K562 (cell line): ENCODE measurements at regions not wholly inside any gene's neighbourhood (a gene's known extent, or its start where the extent isn't known, plus 50 kb on each side); places are given as distances from the start of the nearest gene placed in this dataset.

Experiments
- ATAC-seq: fragments of 200-7000 bp; cut with Tn5 transposase; 3 replicates; pipeline ENCODE4 v1.9.1; 2020; ENCODE audit warnings: moderate library complexity
- BruUV-seq: library from RNA; stranded (reverse); fragments of 400-500 nt; replicated peaks from 2 replicates; lab custom pipeline; 2021; lab: Mats Ljungman, UMichigan
- CTCF ChIA-PET: fragments of 300-600 bp; formaldehyde crosslinking; extraction: SDS; loops from one replicate; lab custom pipeline; 2021; ENCODE audit warnings: low intra/inter-chr PET ratio; lab: Yijun Ruan, JAX
- POLR2A ChIA-PET: fragments of 300-600, 350-650 bp; sonication (Branson Sonifier 250); formaldehyde crosslinking; extraction: SDS; loops from one replicate; lab custom pipeline; 2021; ENCODE audit warnings: antibody characterized with exemption, inconsistent platforms; lab: Yijun Ruan, JAX
- DNase-seq, 4 experiments: peaks; one replicate each; pipeline versions ENCODE4 v3.0.0 to v3.0.0-alpha.2; 2011 to 2018; ENCODE audit warnings: low spot score in 3 of 4, mixed read lengths in 3 of 4; ENCODE audit errors: extremely low read depth in 1 of 4
- FAIRE-seq: peaks from 2 replicates; lab custom pipeline; 2011; peaks lifted over from hg19 to GRCh38; lab: Jason Lieb, UNC
- H2AFZ ChIP-seq: 2 replicates; pipeline ENCODE4 v1.6.0; 2011; ENCODE audit warnings: low read depth, low read length, control low read depth, inconsistent platforms
- H3K27ac ChIP-seq: fragments of 200-600 bp; 3 replicates; pipeline ENCODE4 v1.8.0; 2011; ENCODE audit warnings: low read depth, mild to moderate bottlenecking, control low read depth, inconsistent platforms, low read length, moderate library complexity, mixed read lengths; ENCODE audit errors: extremely low read depth
- H3K27me3 ChIP-seq, 2 experiments: fragments of 300-600 bp in 1 of 2; 2 replicates in 1 of 2; 3 replicates in 1 of 2; pipeline versions ENCODE4 v1.6.0 to v1.8.0; 2011; ENCODE audit warnings: inconsistent platforms in 2 of 2, low read length in 2 of 2, mild to moderate bottlenecking in 1 of 2, mixed read lengths in 1 of 2, moderate library complexity in 1 of 2; ENCODE audit not compliant: control insufficient read depth in 2 of 2, insufficient read depth in 2 of 2
- H3K36me3 ChIP-seq: fragments of 300-600 bp; 3 replicates; pipeline ENCODE4 v1.8.0; 2011; ENCODE audit warnings: mild to moderate bottlenecking, low read length, inconsistent platforms; ENCODE audit not compliant: control insufficient read depth, insufficient read depth
- H3K4me1 ChIP-seq, 2 experiments: fragments of 200-600 bp in 1 of 2; replicated peaks in 1 of 2; 2 replicates in 1 of 2; 3 replicates in 1 of 2; pipeline versions ENCODE4 v1.5.1 to v1.8.0; 2011; ENCODE audit warnings: inconsistent platforms in 2 of 2, low read length in 2 of 2, mild to moderate bottlenecking in 1 of 2, mixed read lengths in 1 of 2, moderate library complexity in 1 of 2; ENCODE audit not compliant: control insufficient read depth in 2 of 2, insufficient read depth in 2 of 2
- H3K4me2 ChIP-seq: 2 replicates; pipeline ENCODE4 v1.6.1; 2011; ENCODE audit warnings: low read length, control low read depth, inconsistent platforms, mixed read lengths; ENCODE audit not compliant: insufficient read depth
- H3K4me3 ChIP-seq: fragments of 200-600 bp; sonication (generic), shearing (Covaris generic); 2 replicates; pipeline ENCODE4 v1.5.1; 2016; ENCODE audit warnings: control low read depth, inconsistent platforms
- H3K79me2 ChIP-seq: fragments of 200-600 bp; 3 replicates; pipeline ENCODE4 v1.8.0; 2011; ENCODE audit warnings: low read length, inconsistent platforms; ENCODE audit not compliant: control insufficient read depth, insufficient read depth
- H3K9ac ChIP-seq, 2 experiments: 2 replicates each; pipeline versions ENCODE4 v1.6.0 to v1.6.1; 2011; ENCODE audit warnings: low read depth in 2 of 2, low read length in 2 of 2, control low read depth in 1 of 2, inconsistent platforms in 1 of 2, mild to moderate bottlenecking in 1 of 2, mixed read lengths in 1 of 2; ENCODE audit not compliant: insufficient read depth in 1 of 2
- H3K9me1 ChIP-seq: one replicate; pipeline ENCODE4 v1.6.0; 2011; ENCODE audit warnings: inconsistent platforms, mild to moderate bottlenecking, low read length, moderate library complexity; ENCODE audit not compliant: control insufficient read depth, insufficient read depth
- H3K9me3 ChIP-seq: replicated peaks from 2 replicates; pipeline ENCODE4 v1.5.1; 2011; ENCODE audit warnings: low read depth, low read length, inconsistent platforms; ENCODE audit not compliant: control insufficient read depth, insufficient read depth
- H4K20me1 ChIP-seq: replicated peaks from 2 replicates; pipeline ENCODE4 v1.6.1; 2011; ENCODE audit warnings: low read length, inconsistent platforms, mixed read lengths; ENCODE audit not compliant: control insufficient read depth, insufficient read depth
- BHLHE40 ChIP-seq: IDR thresholded peaks from 2 replicates; pipeline ENCODE4 v1.6.1; 2011; ENCODE audit warnings: low read length, improper control_type of control experiment
- CCAR2 ChIP-seq: fragments of 200-400 bp; formaldehyde crosslinking; IDR thresholded peaks from 2 replicates; pipeline ENCODE4 v1.6.1; 2017; ENCODE audit warnings: mild to moderate bottlenecking, low read depth, low read length
- ELK1 ChIP-seq: sonication (generic); formaldehyde crosslinking; IDR thresholded peaks from 2 replicates; pipeline ENCODE4 v1.8.1; 2022; ENCODE audit warnings: missing genetic modification reagents
- LCOR ChIP-seq: sonication (generic); formaldehyde crosslinking; IDR thresholded peaks from 2 replicates; pipeline ENCODE4 v1.8.0; 2022; ENCODE audit warnings: mild to moderate bottlenecking, missing genetic modification reagents
- MTA2 ChIP-seq: fragments of 450-650 bp; IDR thresholded peaks from 2 replicates; pipeline ENCODE4 v1.6.1; 2016; ENCODE audit warnings: low read depth
- MXD1 ChIP-seq: fragments of 250-450 bp; sonication (Bioruptor Pico); IDR thresholded peaks from 2 replicates; pipeline ENCODE4 v1.8.0; 2021; ENCODE audit warnings: borderline replicate concordance, mild to moderate bottlenecking, moderate library complexity; ENCODE audit not compliant: poor library complexity, severe bottlenecking
- NFATC3 ChIP-seq: fragments of 450-650 bp; IDR thresholded peaks from 2 replicates; pipeline ENCODE4 v1.6.1; 2017; ENCODE audit warnings: mild to moderate bottlenecking
- PHF21A ChIP-seq: fragments of 450-650 bp; IDR thresholded peaks from 2 replicates; pipeline ENCODE4 v1.6.1; 2017; ENCODE audit warnings: low read depth, borderline replicate concordance
- RBM25 ChIP-seq: fragments of 200-400 bp; formaldehyde crosslinking; IDR thresholded peaks from 2 replicates; pipeline ENCODE4 v1.6.1; 2018; ENCODE audit warnings: low read length, low read depth, moderate library complexity; ENCODE audit not compliant: severe bottlenecking
- SRSF3 ChIP-seq: fragments of 200-400 bp; formaldehyde crosslinking; IDR thresholded peaks from 2 replicates; pipeline ENCODE4 v1.6.1; 2016; ENCODE audit warnings: mild to moderate bottlenecking, low read length, moderate library complexity; ENCODE audit not compliant: insufficient read depth
- ZNF444 ChIP-seq: fragments of 250-450 bp; sonication (Bioruptor Pico); IDR thresholded peaks from 2 replicates; pipeline ENCODE4 v1.4.0; 2020; ENCODE audit warnings: mild to moderate bottlenecking, moderate library complexity
- ZNF766 ChIP-seq: fragments of 200-800 bp; sonication (Bioruptor generic); conservative IDR thresholded peaks from 2 replicates; pipeline ENCODE4 v1.6.1; 2016; ENCODE audit warnings: missing genetic modification characterization, missing compliant biosample characterization
- WGBS: fragments of 100-300 bp; shearing (Covaris generic); methylation state at CpG from one replicate; pipeline ENCODE4 v1.1.6; 2016; ENCODE audit warnings: low coverage, mixed read lengths; ENCODE audit not compliant: insufficient coverage; ENCODE audit errors: missing lambda C conversion rate; 5-methylcytosine and 5-hydroxymethylcytosine counted together
- in situ Hi-C: fragments of 300-500 bp; cut with MboI; formaldehyde crosslinking; loops from 4 replicates; pipeline ENCODE4 v1.15.0; 2018; ENCODE audit warnings: inconsistent platforms, mixed read lengths
- intact Hi-C: fragments of 100-400 bp; cut with micrococcal nuclease; formaldehyde crosslinking; loops from 2 replicates; pipeline ENCODE4 v1.14.2; 2022
- TF ChIP-seq, protein P1 (sequence below): fragments of 250-450 bp; sonication (Bioruptor Pico); IDR thresholded peaks from 2 replicates; pipeline ENCODE4 v1.8.0; 2021; ENCODE audit warnings: mild to moderate bottlenecking, moderate library complexity
- TF ChIP-seq, protein P2 (sequence below): fragments of 450-650 bp; formaldehyde crosslinking; IDR thresholded peaks from 2 replicates; pipeline ENCODE4 v1.4.0; 2020; ENCODE audit warnings: mild to moderate bottlenecking, mixed read lengths
- TF ChIP-seq, protein P3 (sequence below): fragments of 450-650 bp; formaldehyde crosslinking; IDR thresholded peaks from 2 replicates; pipeline ENCODE4 v1.4.0; 2022; ENCODE audit warnings: missing genetic modification characterization

- Histone ChIP-seq H3K36me3 (no peaks in the 10 kb centered on the region), H3K4me1 (no peaks in the 10 kb centered on the region), H3K9ac (no peak overlapping the region), H3K4me3 (no peak overlapping the region), H3K27ac (no peak overlapping the region), H3K27me3 (no peaks in the 10 kb centered on the region), H4K20me1 (no peaks in the 10 kb centered on the region), H3K9me1 (no peaks in the 10 kb centered on the region), H3K9me3 (peaks cover 2% of the 10 kb centered on the region; the same call in 1 of the 2 replicates), H3K79me2 (no peaks in the 10 kb centered on the region), H2AFZ (no peak overlapping the region), H3K4me2 (no peak overlapping the region)
- BruUV-seq, result no TSS peak
- WGBS, result 0% methylated on average over 4 of the region's 4 CpGs
- DNase-seq (no peak), ATAC-seq (no peak), FAIRE-seq (no peak)
- ChIA-PET CTCF (no interaction called here), POLR2A (no interaction called here)
- in situ Hi-C loops, result no loop called here
- intact Hi-C loops, result no loop called here
- TF ChIP-seq ZNF766 (CRISPR knock-in tag) (no peak), ZNF444 (CRISPR knock-in tag) (no peak), ELK1 (no peak), PHF21A (no peak), CCAR2 (no peak), RBM25 (no peak), MXD1 (no peak), MTA2 (no peak), BHLHE40 (no peak), SRSF3 (no peak), NFATC3 (no peak), LCOR (CRISPR knock-in tag) (no peak)
- TF ChIP-seq, protein P1, sequence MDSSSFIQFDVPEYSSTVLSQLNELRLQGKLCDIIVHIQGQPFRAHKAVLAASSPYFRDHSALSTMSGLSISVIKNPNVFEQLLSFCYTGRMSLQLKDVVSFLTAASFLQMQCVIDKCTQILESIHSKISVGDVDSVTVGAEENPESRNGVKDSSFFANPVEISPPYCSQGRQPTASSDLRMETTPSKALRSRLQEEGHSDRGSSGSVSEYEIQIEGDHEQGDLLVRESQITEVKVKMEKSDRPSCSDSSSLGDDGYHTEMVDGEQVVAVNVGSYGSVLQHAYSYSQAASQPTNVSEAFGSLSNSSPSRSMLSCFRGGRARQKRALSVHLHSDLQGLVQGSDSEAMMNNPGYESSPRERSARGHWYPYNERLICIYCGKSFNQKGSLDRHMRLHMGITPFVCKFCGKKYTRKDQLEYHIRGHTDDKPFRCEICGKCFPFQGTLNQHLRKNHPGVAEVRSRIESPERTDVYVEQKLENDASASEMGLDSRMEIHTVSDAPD (CRISPR knock-in tag), result no peak
- TF ChIP-seq, protein P2, sequence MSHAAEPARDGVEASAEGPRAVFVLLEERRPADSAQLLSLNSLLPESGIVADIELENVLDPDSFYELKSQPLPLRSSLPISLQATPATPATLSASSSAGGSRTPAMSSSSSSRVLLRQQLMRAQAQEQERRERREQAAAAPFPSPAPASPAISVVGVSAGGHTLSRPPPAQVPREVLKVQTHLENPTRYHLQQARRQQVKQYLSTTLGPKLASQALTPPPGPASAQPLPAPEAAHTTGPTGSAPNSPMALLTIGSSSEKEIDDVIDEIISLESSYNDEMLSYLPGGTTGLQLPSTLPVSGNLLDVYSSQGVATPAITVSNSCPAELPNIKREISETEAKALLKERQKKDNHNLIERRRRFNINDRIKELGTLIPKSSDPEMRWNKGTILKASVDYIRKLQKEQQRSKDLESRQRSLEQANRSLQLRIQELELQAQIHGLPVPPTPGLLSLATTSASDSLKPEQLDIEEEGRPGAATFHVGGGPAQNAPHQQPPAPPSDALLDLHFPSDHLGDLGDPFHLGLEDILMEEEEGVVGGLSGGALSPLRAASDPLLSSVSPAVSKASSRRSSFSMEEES (CRISPR knock-in tag), result no peak
- TF ChIP-seq, protein P3, sequence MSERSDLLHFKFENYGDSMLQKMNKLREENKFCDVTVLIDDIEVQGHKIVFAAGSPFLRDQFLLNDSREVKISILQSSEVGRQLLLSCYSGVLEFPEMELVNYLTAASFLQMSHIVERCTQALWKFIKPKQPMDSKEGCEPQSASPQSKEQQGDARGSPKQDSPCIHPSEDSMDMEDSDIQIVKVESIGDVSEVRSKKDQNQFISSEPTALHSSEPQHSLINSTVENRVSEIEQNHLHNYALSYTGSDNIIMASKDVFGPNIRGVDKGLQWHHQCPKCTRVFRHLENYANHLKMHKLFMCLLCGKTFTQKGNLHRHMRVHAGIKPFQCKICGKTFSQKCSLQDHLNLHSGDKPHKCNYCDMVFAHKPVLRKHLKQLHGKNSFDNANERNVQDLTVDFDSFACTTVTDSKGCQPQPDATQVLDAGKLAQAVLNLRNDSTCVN, result no peak
Observed at GRCh38 chr2:153349603-153350002, 129.0 kb downstream of the RPRM start.
